Ishikawa (cell line): ENCODE measurements at regions not wholly inside any gene's neighbourhood (a gene's known extent, or its start where the extent isn't known, plus 50 kb on each side); places are given as distances from the start of the nearest gene placed in this dataset.

ENCODE experiments used
- CREB1 ChIP-seq: IDR thresholded peaks from 2 replicates; pipeline ENCODE4 v1.6.1; 2012; ENCODE audit warnings: low read depth
- EP300 ChIP-seq: IDR thresholded peaks from 2 replicates; pipeline ENCODE4 v1.6.1; 2012; ENCODE audit warnings: borderline replicate concordance
- FOXM1 ChIP-seq: IDR thresholded peaks from 2 replicates; pipeline ENCODE4 v1.6.1; 2012; ENCODE audit warnings: low read depth, borderline replicate concordance
- NFIC ChIP-seq: IDR thresholded peaks from 2 replicates; pipeline ENCODE4 v1.6.1; 2012
- RAD21 ChIP-seq: IDR thresholded peaks from 2 replicates; pipeline ENCODE4 v1.6.1; 2012; ENCODE audit warnings: low read depth
- TAF1 ChIP-seq: IDR thresholded peaks from 2 replicates; pipeline ENCODE4 v1.6.1; 2012; ENCODE audit warnings: low read depth, mild to moderate bottlenecking
- ZBTB7A ChIP-seq: IDR thresholded peaks from 2 replicates; pipeline ENCODE4 v1.6.1; 2012; ENCODE audit warnings: low read depth
- TF ChIP-seq, protein P1 (sequence below): IDR thresholded peaks from 2 replicates; pipeline ENCODE4 v1.6.1; 2012

DNA sequence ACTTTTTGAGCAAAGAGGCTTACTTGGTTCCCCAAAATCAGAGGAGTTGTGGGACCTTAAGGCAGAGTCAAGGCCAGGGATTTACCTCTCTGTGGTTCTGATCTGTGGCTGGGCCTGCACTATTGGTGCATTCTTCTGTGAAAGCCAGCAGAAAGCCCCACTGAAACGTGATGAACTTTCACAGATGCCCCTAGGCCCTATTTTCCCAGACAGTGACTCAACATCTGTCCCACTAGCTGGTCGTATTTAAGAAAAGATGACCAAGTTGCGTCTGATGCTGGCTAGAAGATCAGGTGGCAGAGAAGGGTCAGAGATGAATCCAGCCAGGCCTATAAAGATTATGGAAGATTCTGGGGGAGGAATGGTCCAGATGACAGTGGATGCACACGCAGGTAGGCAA, 153.1 kb downstream of the ACTL7B start:
- TF ChIP-seq EP300 (no peak), FOXM1 (no peak), RAD21 (no peak), NFIC (no peak), ZBTB7A (no peak), TAF1 (no peak), CREB1 (no peak)
- TF ChIP-seq, protein P1, sequence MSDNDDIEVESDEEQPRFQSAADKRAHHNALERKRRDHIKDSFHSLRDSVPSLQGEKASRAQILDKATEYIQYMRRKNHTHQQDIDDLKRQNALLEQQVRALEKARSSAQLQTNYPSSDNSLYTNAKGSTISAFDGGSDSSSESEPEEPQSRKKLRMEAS = no peak
